ENCODE measurements at regions not wholly inside any gene's neighbourhood (a gene's known extent, or its start where the extent isn't known, plus 50 kb on each side); places are given as distances from the start of the nearest gene placed in this dataset.
"Not testable (repeated sequence)": the region's sequence is repeated elsewhere in the genome, so short reads cannot be mapped to it uniquely, and the experiment has no call there.

DNA sequence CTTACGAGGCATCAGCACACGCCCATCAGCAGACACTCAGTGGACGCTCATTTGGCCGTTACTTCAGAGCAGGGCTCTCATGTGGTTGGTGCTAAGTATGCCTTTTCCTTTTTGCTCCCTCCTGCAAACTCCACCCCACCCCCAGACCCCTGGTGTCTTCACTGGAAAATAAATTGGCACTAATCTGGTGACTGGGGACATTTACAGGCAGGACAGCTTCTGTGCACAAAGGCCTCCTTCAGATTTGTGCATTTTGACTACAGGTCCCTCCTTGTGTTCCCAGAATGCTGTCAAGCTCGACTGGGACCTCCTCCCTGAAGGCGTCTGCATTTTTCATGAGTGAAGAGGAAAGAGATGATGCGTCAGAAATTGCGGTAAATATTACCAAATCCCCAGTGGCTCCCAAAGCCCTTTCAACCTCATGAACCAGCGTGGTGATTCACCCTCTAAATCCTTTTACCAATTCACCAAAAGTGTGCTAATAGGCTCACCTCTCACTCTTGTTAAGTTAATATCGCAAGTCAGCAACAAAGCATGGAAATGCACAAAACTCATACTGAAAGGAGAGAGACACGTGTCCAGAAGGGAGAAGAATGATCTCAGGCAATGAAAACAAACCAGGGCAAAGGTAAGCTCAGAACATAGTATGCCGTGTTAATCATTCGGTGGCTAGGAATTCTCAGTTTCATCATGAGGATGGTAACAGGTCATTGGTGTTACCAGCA, 119.0 kb downstream of the NKX6-1 start:
- FAIRE-seq: no peak
- peak; percentile 76 for DNase-seq (ENCODE audit: low spot score)

DNA sequence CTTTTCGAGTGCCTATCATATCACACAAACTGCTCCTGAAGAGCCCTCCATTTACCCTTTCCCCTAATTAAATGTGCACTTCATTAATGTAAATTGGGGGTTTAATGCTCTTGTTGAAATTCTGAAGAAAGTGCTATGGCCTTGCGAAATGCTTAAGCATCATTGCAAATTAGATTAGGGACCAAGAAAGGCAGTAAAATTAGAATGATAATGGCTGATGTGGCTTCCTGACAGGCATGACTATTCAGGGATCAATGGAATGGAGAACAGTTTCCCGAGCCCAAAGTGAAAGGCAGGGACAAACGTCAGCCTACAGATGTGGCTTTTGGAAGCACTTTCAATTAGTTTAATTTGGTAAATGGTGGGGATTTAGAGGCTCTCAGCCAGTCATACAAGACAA, 120.1 kb downstream of the NKX6-1 start:
- FAIRE-seq (no peak), DNase-seq (ENCODE audit: low spot score) (no peak)

DNA sequence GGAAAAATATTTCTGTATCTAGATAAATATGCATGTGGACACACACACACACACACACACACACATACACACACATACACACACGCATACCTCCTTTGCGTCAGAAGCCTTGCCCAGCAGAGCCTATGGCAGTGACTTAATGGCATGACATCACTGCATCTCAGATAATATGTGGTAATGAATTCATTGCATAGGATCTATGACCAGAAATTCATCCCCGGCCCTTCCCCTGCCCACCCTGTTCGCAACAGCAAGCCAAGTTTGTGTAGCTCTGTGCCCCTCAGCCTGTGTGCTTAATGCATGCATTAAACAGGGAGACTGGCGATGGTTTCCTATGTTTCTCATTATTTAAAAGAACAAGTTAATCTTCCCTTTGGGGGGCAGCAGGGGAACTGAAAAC, 120.7 kb downstream of the NKX6-1 start:
- no peak for FAIRE-seq
- DNase-seq (ENCODE audit: low spot score): no peak

DNA sequence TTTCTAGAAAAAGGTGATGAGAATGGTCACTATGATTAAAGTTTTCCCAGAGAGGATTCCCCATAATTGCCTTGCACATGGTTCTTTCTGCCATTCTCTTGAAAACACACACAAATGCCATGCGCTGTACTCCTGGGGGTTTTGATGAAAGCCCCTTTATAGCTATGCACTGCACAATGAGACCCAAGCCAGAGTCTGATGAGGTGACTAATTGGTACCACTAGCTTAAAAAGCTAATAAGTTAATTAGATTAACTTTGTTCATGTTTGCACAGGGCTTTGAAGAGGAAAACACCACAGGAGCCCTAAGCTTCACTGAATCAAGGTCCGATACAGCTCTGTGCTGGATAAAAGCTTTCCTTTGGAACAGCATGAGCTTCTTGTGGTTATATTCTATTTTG, 132.2 kb downstream of the NKX6-1 start:
- no peak for FAIRE-seq
- no peak for DNase-seq (ENCODE audit: low spot score)

DNA sequence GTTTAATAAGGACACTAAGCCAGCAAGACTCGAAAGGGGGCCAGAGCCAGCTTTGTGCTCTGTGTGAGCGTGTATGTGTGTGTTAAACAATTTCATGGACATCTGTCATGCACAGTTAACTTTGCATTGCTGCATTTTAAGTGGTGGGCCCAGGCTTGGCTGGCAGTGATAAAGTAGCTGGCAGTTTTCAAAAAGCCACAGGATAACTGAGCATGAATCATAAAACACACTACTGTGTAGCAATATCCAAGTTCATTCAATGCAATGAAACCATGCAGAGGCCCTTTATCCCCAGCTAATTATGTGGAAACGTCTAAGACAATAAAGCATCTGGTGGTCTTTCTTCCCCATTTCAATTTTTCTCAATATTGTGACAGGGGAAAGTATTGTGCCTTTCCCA, 132.9 kb downstream of the NKX6-1 start:
- FAIRE-seq: no peak
- DNase-seq (ENCODE audit: low spot score): no peak

DNA sequence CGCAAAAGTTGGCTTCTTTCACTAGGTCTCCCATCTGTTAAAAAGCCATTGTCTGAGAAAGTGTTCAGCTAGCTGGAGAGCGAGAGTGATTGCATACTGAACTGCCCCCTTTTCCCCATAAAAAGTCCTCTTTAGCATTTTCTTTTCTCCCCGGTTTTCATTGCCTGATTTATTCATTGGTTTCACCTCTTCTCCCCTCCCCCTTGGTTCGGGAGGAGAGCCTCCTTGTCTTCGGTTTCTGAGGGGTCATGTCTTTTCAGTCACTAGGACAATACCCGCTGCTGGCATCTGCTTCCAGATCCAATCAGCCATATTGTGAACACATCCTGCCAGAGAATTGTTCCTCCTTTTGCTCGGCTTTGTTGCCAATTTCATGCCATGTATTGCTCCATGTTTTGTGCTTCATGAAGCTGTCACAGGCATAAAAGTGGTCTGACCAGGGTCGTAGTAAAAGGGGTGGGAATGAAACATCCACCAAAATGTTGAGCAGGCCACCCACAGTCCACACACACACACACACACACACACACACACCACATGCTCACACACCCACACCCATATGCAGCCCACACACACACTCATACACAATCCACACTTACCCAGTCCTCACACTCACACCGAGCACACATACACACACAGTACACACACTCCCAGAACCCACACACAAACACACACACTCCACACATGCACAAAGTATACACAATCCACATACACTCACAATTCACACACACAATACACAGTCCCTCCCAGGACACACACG, 136.0 kb downstream of the NKX6-1 start:
- no peak for DNase-seq (ENCODE audit: low spot score)
- FAIRE-seq: peak; percentile 96

DNA sequence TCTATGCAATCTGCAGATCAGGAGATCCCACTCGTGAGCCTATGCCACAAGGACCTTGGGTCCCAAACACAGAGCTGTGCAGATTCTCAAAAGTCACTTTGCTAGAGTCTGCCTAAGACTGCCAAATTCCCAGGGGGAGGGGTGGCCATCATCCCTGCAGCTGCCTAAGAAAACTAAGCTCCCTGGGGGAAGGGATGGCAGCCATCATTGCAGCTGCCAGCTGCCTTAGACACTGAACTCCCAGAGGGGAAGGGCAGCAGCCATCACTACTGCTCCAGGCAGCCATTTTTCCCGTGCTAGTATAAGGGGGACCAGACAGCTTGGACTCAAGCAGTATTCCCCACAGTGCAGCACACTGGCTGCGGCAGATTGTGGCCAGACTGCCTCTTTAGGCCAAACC, 156.9 kb downstream of the NKX6-1 start:
- FAIRE-seq: no peak
- no peak for DNase-seq (ENCODE audit: low spot score)

DNA sequence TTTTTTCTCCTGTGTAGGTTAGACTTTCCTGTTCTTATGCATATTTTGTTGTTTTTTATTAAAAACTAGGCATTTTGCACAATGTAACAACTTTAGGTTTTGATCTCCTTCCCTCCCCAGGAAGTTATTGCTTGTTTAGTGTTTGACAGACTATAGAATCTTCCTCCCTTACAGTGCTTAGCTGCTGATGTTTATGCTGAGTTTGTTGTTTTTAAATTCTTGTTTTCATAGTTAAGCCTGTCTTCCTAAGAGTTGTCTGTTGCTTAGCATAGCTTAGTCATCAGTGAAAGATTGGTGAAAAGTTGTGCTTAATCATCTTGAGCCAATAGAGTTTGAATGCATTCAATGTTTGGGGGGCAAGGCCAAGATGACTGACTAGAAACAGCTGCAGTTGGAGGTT, 157.5 kb downstream of the NKX6-1 start:
- DNase-seq (ENCODE audit: low spot score) (no peak), FAIRE-seq (no peak)

DNA sequence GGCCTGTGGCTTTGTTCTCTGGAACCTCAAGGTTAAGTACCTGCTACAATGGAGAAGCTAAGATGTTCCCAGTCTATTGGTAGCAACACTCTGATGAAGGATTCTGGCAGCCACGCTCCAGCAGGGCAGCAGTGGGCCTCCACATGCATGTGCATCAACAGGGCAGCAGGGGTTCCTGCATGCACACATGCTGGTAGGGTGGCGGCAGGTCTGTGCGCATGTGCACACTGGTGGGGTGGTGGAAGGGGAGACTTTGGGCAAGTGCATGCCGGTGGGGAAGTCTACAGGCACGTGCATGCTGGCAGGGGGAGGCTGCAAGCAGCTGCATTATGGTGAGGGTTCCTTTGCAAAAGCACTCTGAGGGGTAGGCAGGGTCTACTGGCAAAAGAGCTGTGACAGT, 160.7 kb downstream of the NKX6-1 start:
- FAIRE-seq: no peak
- no peak for DNase-seq (ENCODE audit: low spot score)

DNA sequence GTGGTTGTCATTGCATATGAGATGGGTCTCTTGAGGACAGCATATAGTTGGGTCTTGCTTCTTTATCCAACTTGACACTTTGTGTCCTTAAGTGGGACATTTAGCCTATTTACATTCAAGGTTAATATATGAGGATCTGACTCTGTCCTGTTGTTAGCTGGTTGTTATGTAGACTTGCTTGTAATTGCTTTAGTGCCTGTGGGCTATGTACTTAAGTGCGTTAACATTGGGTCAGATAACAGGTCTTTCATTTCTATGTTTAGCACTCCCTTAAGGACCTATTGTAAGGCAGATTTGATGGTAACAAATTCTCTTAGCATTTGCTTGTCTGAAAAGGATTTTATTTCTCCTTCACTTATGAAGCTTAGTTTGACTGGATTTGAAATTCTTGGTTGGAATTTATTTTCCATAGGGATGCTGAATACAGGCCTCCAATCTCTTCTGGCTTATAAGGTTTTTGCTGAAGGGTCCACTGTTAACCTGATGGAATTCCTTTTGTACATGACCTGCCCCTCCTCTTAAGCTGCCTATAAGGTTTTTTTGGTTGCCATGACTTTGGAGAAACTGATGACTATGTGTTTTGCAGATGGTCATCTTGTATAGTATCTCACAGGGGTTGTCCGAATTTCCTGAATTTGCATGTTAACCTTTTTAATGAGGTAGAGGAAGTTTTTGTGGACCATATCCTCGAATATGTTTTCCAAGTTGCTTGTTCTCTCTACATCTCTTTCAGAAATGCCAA, 162.0 kb downstream of the NKX6-1 start:
- DNase-seq (ENCODE audit: low spot score): no peak
- FAIRE-seq: no peak

DNA sequence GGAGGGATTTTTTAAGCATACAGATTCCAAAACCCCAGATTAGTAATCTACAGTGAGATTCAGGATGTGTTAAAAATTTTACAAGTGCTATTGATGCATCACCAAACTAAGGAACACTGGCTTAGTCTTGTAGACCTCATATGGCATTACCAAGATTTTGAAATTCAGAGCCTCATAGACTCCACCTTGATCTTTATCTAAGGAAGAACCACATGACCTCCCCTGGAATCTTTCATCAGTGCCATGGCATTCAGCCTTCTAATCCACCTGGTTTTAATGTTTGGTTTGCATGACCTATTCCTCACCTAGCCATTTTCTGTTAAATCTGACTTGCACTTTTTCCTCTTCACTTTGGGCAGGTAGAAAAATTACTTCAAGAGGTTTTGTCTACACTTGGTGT, 171.6 kb downstream of the NKX6-1 start:
- no peak for DNase-seq (ENCODE audit: low spot score)
- no peak for FAIRE-seq

DNA sequence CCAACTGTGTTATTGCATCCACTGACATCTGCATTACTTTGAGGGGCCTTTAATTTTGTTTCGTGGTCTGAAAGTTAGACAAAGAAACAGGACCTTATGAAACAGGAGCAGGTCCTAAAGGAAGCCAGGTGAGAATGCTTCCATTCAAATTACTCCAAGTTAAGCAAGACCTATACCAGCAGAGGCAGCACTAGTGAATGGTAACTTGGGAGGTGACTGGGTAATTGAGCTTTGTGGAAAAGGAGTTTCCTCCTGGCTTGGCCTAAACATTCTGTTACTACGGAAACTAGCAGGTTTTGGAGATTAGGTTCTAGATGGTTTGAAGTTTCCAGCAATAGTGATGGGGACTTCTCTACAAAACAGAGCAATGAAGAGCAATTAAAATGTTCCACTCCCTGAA, 173.5 kb downstream of the NKX6-1 start:
- DNase-seq (ENCODE audit: low spot score) (no peak), FAIRE-seq (no peak)

DNA sequence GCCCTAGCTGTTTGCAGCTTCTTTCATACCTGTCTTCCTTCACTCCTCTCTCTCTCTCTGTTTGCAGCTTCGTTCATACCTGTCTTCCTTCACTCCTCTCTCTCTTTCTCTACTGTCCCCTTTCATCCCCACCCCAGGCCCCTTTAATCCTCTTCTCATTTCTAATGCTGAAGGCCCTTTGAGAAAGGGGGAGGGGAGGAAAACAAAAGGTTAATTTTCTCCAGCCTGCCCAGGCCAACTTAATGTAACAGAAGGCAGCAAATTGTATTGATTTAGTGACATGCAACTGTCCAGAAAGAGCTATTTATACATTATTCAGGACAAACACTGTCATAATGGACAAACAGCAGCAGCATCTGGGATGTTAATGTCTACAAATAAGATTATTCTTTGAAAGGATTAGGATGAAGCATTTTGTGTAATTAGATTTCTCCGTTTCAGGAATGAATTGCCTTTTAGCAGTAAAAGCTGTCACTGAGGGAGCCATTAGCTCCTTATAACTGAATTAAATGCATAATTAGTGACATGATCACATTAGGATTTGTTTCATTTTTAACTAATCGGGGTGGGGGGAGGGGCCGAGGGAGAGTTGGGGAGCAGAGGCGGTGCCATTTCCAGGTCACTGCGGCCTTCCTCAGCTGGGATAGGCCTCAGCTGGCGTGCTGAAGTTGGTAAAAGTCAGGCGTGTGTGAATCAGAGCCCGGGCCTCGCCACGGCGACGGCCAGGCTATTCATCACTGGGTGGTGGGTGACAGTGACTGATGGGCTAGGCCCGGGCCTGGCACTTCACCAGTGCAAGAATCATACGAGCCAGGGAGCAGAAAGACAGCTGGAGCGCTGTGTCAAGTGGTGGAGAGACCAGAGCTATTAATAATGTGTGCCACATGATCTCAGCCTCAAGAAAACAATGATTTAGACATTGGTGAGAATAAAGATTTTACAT, 174.5 kb downstream of the NKX6-1 start:
- DNase-seq (ENCODE audit: low spot score): no peak

DNA sequence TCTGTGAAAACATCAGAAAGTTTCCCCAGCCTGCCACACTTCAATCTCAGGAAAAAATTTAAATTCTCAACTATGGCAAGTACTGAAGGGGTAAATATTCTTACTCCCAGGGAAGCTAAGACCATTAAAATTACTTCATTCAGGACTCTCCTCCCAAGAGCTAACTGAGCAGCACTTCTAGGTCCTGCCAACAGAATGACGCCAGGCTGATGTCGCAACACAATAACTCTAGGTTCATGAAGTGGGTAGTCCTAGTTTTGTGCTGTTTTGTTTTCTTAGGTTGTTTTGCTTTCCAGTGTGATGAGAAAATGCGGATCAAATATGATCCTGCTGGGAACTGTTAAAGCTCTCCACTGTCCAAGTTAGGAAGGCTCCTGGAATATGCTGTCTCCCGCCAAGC, 180.0 kb downstream of the NKX6-1 start:
- no peak for DNase-seq (ENCODE audit: low spot score)
- FAIRE-seq: no peak

More for the DNA sequence above, 174.5 kb downstream of the NKX6-1 start:
- FAIRE-seq: no peak

DNA sequence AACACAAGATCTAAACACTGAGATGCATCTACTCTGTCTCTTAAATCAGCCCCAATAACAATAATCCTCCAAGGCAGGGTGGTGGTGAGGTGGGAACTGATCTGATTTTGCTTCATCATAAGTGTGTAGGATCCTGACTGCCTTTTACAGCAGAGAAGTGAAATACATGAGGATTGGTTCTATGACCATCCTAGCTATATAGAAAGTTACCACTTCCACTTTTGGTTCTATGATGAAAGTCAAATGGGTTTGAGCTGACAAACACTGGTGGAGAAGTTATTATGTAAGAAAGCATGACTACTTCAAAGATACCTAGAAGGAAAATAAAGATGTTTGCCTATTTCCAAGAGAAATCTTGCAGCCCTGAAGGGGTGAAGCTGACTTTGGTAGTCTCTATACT, 181.6 kb downstream of the NKX6-1 start:
- DNase-seq (ENCODE audit: low spot score): no peak
- FAIRE-seq: no peak

DNA sequence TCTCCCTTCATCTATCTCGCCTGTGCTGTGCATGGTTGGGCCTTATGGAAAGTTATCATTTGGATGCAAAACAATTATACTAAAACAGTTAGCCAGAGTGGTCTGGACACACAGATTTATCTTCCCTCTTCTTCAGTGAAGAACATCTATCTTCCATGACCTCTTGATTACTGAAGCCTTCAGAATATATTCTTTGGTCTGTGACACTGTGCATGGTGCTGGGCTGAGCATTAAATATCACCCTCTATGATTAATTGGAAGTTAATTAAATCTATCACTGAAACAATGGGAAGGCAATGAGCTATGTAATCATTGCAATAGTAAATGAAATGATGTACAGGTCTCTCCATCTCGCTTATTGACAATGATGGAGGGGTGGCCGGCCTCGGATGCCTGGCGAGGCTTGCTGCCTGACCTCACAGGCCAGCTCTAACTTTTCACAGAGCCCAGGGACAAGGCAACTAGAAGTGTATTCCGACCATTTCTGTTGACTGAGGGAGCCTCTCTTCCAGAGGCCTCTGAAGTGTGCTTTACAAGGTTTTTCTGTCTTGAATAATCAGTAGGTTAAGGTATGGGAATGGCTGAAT, 186.6 kb downstream of the NKX6-1 start:
- DNase-seq (ENCODE audit: low spot score) (no peak), FAIRE-seq (no peak)

DNA sequence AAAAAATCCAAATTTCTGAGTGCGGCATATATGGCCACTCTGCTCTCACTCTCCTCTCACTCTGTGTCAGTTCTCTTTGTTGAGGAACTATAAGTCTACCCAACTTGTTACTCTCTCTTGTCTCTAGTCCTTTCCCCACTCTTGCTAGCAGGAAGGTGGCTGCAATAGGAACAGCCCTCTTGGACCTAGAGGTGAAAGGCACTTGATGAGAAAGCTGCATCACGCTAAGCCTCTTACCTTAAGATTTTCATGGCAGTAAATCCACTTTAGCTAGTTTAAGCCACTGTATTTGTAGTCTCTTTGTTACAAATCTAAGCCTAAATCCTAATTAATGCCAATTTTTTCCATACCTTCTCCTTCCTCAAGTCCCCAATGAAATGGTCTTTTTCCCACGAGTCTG, 189.9 kb downstream of the NKX6-1 start:
- DNase-seq (ENCODE audit: low spot score) (no peak), FAIRE-seq (no peak)

DNA sequence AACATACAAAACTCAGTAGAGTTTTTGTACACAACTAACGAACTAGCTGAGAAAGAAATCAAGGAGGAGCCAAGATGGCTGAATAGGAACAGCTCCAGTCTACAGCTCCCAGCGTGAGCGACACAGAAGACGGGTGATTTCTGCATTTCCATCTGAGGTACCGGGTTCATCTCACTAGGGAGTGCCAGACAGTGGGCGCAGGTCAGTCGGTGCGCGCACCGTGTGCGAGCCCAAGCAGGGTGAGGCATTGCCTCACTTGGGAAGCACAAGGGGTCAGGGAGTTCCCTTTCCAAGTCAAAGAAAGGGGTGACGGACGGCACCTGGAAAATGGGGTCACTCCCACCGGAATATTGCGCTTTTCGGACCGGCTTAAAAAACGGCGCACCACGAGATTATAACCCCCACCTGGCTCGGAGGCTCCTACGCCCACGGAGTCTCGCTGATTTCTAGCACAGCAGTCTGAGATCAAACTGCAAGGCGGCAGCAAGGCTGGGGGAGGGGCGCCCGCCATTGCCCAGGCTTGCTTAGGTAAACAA, 200.3 kb downstream of the NKX6-1 start:
- FAIRE-seq; DNase-seq (ENCODE audit: low spot score): not testable (repeated sequence)

DNA sequence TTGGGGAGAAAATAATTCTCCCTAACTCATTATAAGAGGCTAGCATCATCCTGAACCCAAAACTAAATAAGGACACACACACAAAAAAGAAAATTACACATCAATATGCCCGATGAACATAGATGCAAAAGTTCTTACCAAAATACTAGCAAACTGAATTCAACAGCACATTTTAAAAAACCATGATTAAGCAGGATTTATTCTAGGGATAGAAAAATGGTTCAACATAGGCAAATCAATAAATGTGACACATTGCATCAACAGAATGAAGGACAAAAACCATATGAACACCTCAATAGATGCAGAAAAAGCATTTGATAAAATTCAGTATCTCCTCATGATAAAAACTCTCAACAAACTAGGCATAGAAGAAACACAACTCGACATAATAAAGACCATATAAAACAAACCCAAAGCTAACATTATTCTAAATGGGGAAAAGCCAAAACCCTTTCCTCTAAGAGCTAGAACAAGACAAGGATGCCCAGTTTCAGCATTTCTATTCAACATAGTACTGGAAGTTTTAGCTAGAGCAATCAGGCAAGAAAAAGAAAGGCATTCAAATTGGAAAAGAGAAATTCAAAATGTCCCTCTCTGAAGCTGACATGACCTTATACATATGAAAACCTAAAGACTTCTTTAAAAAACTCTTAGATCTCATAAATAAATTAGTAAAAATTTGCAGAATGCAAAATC, 200.9 kb downstream of the NKX6-1 start:
- no peak for DNase-seq (ENCODE audit: low spot score)
- no peak for FAIRE-seq

DNA sequence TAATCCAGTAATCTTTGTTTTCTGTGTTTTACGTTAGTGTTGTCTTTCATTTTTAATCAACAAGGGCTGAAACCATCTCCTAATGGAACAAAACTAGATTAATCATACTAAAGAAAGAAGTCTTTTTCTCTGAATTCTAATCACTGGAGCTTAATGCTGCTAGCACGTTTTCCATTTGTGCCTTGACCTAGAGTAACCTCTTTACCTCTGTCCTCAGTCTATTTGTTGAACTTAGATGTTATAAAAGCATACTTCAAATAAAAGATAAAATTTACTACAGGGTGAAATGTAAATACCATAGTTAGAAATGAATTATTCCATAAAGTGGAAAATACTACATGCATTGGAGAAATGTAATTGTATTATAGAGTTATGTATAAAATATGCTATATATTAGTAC, 207.1 kb downstream of the NKX6-1 start:
- FAIRE-seq (no peak), DNase-seq (ENCODE audit: low spot score) (no peak)

Data from urothelium cell line (cell line).